NCI-H82 treated with DMSO at 0.1 percent for 48 hours (cell line): ENCODE measurements at regions not wholly inside any gene's neighbourhood (a gene's known extent, or its start where the extent isn't known, plus 50 kb on each side); places are given as distances from the start of the nearest gene placed in this dataset.
"Not testable (repeated sequence)": the region's sequence is repeated elsewhere in the genome, so short reads cannot be mapped to it uniquely, and the experiment has no call there.

Source experiments
- DNase-seq: peaks from one replicate; lab custom pipeline; 2025; ENCODE audit not compliant: unreplicated experiment; lab: John Stamatoyannopoulos, UW

- no peak for DNase-seq
Observed at GRCh38 chr6:133046576-133046975, 194.6 kb upstream of the EYA4 start.

GRCh38 chr6:133047065-133047665, 194.0 kb upstream of the EYA4 start:
- no peak for DNase-seq

GRCh38 chr6:133047706-133048105, 193.5 kb upstream of the EYA4 start:
- no peak for DNase-seq

GRCh38 chr6:133051240-133051639, 189.9 kb upstream of the EYA4 start:
- DNase-seq, result no peak

- no peak for DNase-seq
Observed at GRCh38 chr6:133052465-133052864, 188.7 kb upstream of the EYA4 start.

GRCh38 chr6:133055441-133055966, 185.7 kb upstream of the EYA4 start:
- no peak for DNase-seq

- DNase-seq, result no peak
Observed at GRCh38 chr6:133057352-133057751, 183.8 kb upstream of the EYA4 start.

- no peak for DNase-seq
Observed at GRCh38 chr6:133062077-133062476, 179.1 kb upstream of the EYA4 start.

- no peak for DNase-seq
Observed at GRCh38 chr6:133062696-133063306, 178.4 kb upstream of the EYA4 start.

GRCh38 chr6:133067960-133068359, 173.2 kb upstream of the EYA4 start:
- DNase-seq, result no peak

- no peak for DNase-seq
Observed at GRCh38 chr6:133070410-133071043, 170.6 kb upstream of the EYA4 start.

GRCh38 chr6:133079901-133080300, 161.3 kb upstream of the EYA4 start:
- DNase-seq, result no peak

- DNase-seq, result no peak
Observed at GRCh38 chr6:133083248-133083967, 157.7 kb upstream of the EYA4 start.

GRCh38 chr6:133085471-133085870, 155.7 kb upstream of the EYA4 start:
- no peak for DNase-seq

- no peak for DNase-seq
Observed at GRCh38 chr6:133085896-133086295, 155.3 kb upstream of the EYA4 start.

- no peak for DNase-seq
Observed at GRCh38 chr6:133088931-133089695, 152.0 kb upstream of the EYA4 start.

- DNase-seq, result no peak
Observed at GRCh38 chr6:133092199-133092598, 149.0 kb upstream of the EYA4 start.

- DNase-seq, result no peak
Observed at GRCh38 chr6:133092771-133093170, 148.4 kb upstream of the EYA4 start.

GRCh38 chr6:133093211-133093610, 147.9 kb upstream of the EYA4 start:
- not testable (repeated sequence) for DNase-seq

- no peak for DNase-seq
Observed at GRCh38 chr6:133093956-133094355, 147.2 kb upstream of the EYA4 start.

- no peak for DNase-seq
Observed at GRCh38 chr6:133097208-133097607, 143.9 kb upstream of the EYA4 start.
